H1 (cell line): ENCODE measurements at regions not wholly inside any gene's neighbourhood (a gene's known extent, or its start where the extent isn't known, plus 50 kb on each side); places are given as distances from the start of the nearest gene placed in this dataset.

Experiments used
- CTCF ChIA-PET: fragments of 300-600 bp; sonication (Branson Sonifier 250); formaldehyde crosslinking; loops from one replicate; lab custom pipeline; 2021; ENCODE audit not compliant: partially characterized antibody; lab: Charles Lee
- POLR2A ChIA-PET: fragments of 300-600 bp; sonication (Branson Sonifier 250); formaldehyde crosslinking; loops from one replicate; lab custom pipeline; 2021; ENCODE audit warnings: inconsistent platforms; ENCODE audit not compliant: partially characterized antibody; lab: Charles Lee
- DNase-seq, 2 experiments: peaks; one replicate each; pipeline versions ENCODE4 v3.0.0 to v3.0.0-alpha.2; 2010 to 2022; ENCODE audit warnings: low spot score in 2 of 2, low read depth in 1 of 2, mixed read lengths in 1 of 2
- FAIRE-seq: peaks from 2 replicates; lab custom pipeline; 2011; peaks lifted over from hg19 to GRCh38; lab: Jason Lieb, UNC
- H2AFZ ChIP-seq: 2 replicates; pipeline ENCODE4 v1.8.1; 2012; ENCODE audit warnings: low read length, inconsistent platforms
- H2AK5ac ChIP-seq: 2 replicates; pipeline ENCODE4 v1.6.1; 2013; ENCODE audit warnings: low read depth, low read length
- H2BK120ac ChIP-seq: replicated peaks from 2 replicates; pipeline ENCODE3; 2013; ENCODE audit warnings: low read depth, low read length, inconsistent platforms
- H2BK12ac ChIP-seq: 2 replicates; pipeline ENCODE4 v1.6.1; 2013; ENCODE audit warnings: low read depth, low read length
- H2BK15ac ChIP-seq: 2 replicates; pipeline ENCODE4 v1.6.1; 2013; ENCODE audit warnings: low read length
- H2BK20ac ChIP-seq: 2 replicates; pipeline ENCODE4 v1.6.1; 2013; ENCODE audit warnings: low read length
- H2BK5ac ChIP-seq: 2 replicates; pipeline ENCODE4 v1.6.1; 2013; ENCODE audit warnings: low read depth, low read length
- H3K14ac ChIP-seq: 2 replicates; pipeline ENCODE4 v1.6.1; 2013; ENCODE audit warnings: inconsistent platforms; ENCODE audit not compliant: insufficient read length
- H3K18ac ChIP-seq: 2 replicates; pipeline ENCODE4 v1.6.1; 2013; ENCODE audit warnings: low read length; ENCODE audit errors: extremely low read depth
- H3K23ac ChIP-seq: 2 replicates; pipeline ENCODE4 v1.6.1; 2013; ENCODE audit warnings: inconsistent platforms; ENCODE audit not compliant: insufficient read length
- H3K23me2 ChIP-seq: 2 replicates; pipeline ENCODE4 v1.6.1; 2013; ENCODE audit warnings: low read depth, low read length
- H3K27ac ChIP-seq: 2 replicates; pipeline ENCODE4 v1.6.1; 2011; ENCODE audit warnings: low read depth, low read length, inconsistent platforms
- H3K27me3 ChIP-seq, 4 experiments: replicated peaks in 1 of 4; 1 replicate in 1 of 4; 2 replicates in 3 of 4; pipeline versions ENCODE4 v1.6.1 to v1.8.1; 2011 to 2013; ENCODE audit warnings: low read length in 3 of 4, mild to moderate bottlenecking in 3 of 4, inconsistent platforms in 2 of 4, mixed read lengths in 2 of 4, moderate library complexity in 1 of 4; ENCODE audit not compliant: control insufficient read depth in 3 of 4, insufficient read depth in 3 of 4; ENCODE audit errors: extremely low read depth in 1 of 4
- H3K36me3 ChIP-seq, 4 experiments: 2 replicates each; pipeline versions ENCODE4 v1.6.1 to v1.8.1; 2011 to 2013; ENCODE audit warnings: mild to moderate bottlenecking in 4 of 4, low read length in 3 of 4, moderate library complexity in 2 of 4, control low read depth in 1 of 4, inconsistent platforms in 1 of 4; ENCODE audit not compliant: insufficient read depth in 4 of 4, control insufficient read depth in 2 of 4
- H3K4ac ChIP-seq: replicated peaks from 2 replicates; pipeline ENCODE3; 2013; ENCODE audit warnings: low read length, low read depth, mixed read lengths, inconsistent platforms; ENCODE audit not compliant: insufficient read length
- H3K4me1 ChIP-seq, 4 experiments: replicated peaks in 1 of 4; 1 replicate in 1 of 4; 2 replicates in 3 of 4; pipeline versions ENCODE4 v1.6.1 to v1.8.1; 2011 to 2013; ENCODE audit warnings: low read length in 3 of 4, inconsistent platforms in 2 of 4, mixed read lengths in 1 of 4; ENCODE audit not compliant: insufficient read depth in 4 of 4, control insufficient read depth in 3 of 4
- H3K4me2 ChIP-seq, 2 experiments: 2 replicates each; pipeline versions ENCODE4 v1.6.1 to v1.8.1; 2011 to 2013; ENCODE audit warnings: low read depth in 2 of 2, low read length in 2 of 2, control low read depth in 1 of 2, inconsistent platforms in 1 of 2, mild to moderate bottlenecking in 1 of 2; ENCODE audit not compliant: insufficient read depth in 1 of 2
- H3K4me3 ChIP-seq, 4 experiments: fragments of 200-600, 300-600 bp in 1 of 4; sonication (generic), shearing (Covaris generic), sonication (Bioruptor Twin) in 1 of 4; 2 replicates each; pipeline versions ENCODE4 v1.5.1 to v1.8.1; 2011 to 2016; ENCODE audit warnings: low read length in 4 of 4, low read depth in 3 of 4, control low read depth in 2 of 4, inconsistent platforms in 2 of 4, mild to moderate bottlenecking in 2 of 4, mixed read lengths in 1 of 4, moderate library complexity in 1 of 4; ENCODE audit not compliant: insufficient read depth in 2 of 4; ENCODE audit errors: extremely low read depth in 1 of 4
- H3K56ac ChIP-seq: replicated peaks from 2 replicates; pipeline ENCODE3; 2013; ENCODE audit warnings: low read depth, mild to moderate bottlenecking, mixed read lengths, low read length, inconsistent platforms; ENCODE audit not compliant: insufficient read length
- H3K79me1 ChIP-seq: 2 replicates; pipeline ENCODE4 v1.6.1; 2013; ENCODE audit warnings: low read depth, low read length, control low read depth
- H3K79me2 ChIP-seq, 2 experiments: 2 replicates each; pipeline versions ENCODE4 v1.6.1 to v1.8.1; 2012 to 2013; ENCODE audit warnings: low read length in 2 of 2, mild to moderate bottlenecking in 2 of 2, inconsistent platforms in 1 of 2; ENCODE audit not compliant: insufficient read depth in 2 of 2, control insufficient read depth in 1 of 2
- H3K9ac ChIP-seq, 4 experiments: replicated peaks in 1 of 4; 1 replicate in 1 of 4; 2 replicates in 3 of 4; pipeline versions ENCODE4 v1.6.1 to v1.8.1; 2011 to 2013; ENCODE audit warnings: low read depth in 3 of 4, low read length in 3 of 4, control low read depth in 2 of 4, mild to moderate bottlenecking in 2 of 4, moderate library complexity in 2 of 4, inconsistent platforms in 1 of 4; ENCODE audit errors: extremely low read depth in 1 of 4
- H3K9me3 ChIP-seq, 2 experiments: 2 replicates each; pipeline versions ENCODE4 v1.6.1 to v1.8.1; 2012 to 2013; ENCODE audit warnings: mild to moderate bottlenecking in 2 of 2, moderate library complexity in 2 of 2, control low read depth in 1 of 2, inconsistent platforms in 1 of 2, low read depth in 1 of 2, low read length in 1 of 2, mixed read lengths in 1 of 2; ENCODE audit not compliant: insufficient read depth in 2 of 2
- H4K20me1 ChIP-seq, 2 experiments: replicated peaks in 1 of 2; 2 replicates each; pipeline versions ENCODE3 to v1.8.1; 2011 to 2013; ENCODE audit warnings: inconsistent platforms in 2 of 2, low read length in 2 of 2, mild to moderate bottlenecking in 1 of 2; ENCODE audit not compliant: insufficient read depth in 2 of 2, control insufficient read depth in 1 of 2
- H4K5ac ChIP-seq: 2 replicates; pipeline ENCODE4 v1.6.1; 2013; ENCODE audit warnings: low read length, low read depth, mixed read lengths, inconsistent platforms; ENCODE audit not compliant: insufficient read length
- H4K8ac ChIP-seq: 2 replicates; pipeline ENCODE4 v1.8.0; 2013; ENCODE audit warnings: mild to moderate bottlenecking, moderate library complexity, low read length, inconsistent platforms; ENCODE audit not compliant: insufficient read depth; ENCODE audit errors: extremely low read depth
- H4K91ac ChIP-seq: replicated peaks from 2 replicates; pipeline ENCODE3; 2013; ENCODE audit warnings: low read length, mixed read lengths, inconsistent platforms; ENCODE audit not compliant: insufficient read length
- BCL11A ChIP-seq, 2 experiments: IDR thresholded peaks; one replicate each; pipeline ENCODE4 v1.6.1; 2011; ENCODE audit warnings: low read depth in 2 of 2, low read length in 2 of 2, mild to moderate bottlenecking in 2 of 2
- BRCA1 ChIP-seq: IDR thresholded peaks from 2 replicates; pipeline ENCODE4 v1.6.1; 2012; ENCODE audit warnings: low read depth, low read length, improper control_type of control experiment
- CHD2 ChIP-seq: IDR thresholded peaks from 2 replicates; pipeline ENCODE4 v1.6.1; 2012; ENCODE audit warnings: low read length, improper control_type of control experiment
- CTBP2 ChIP-seq: IDR thresholded peaks from 2 replicates; pipeline ENCODE4 v1.7.0; 2011; ENCODE audit warnings: borderline replicate concordance, mild to moderate bottlenecking, moderate library complexity, mixed read lengths, low read length; ENCODE audit not compliant: insufficient read depth, insufficient read length
- GABPA ChIP-seq: IDR thresholded peaks from 2 replicates; pipeline ENCODE4 v1.6.1; 2011; ENCODE audit warnings: mild to moderate bottlenecking, low read length, moderate library complexity, borderline replicate concordance; ENCODE audit not compliant: insufficient read depth
- GTF2F1 ChIP-seq: IDR thresholded peaks from 2 replicates; pipeline ENCODE4 v1.6.1; 2012; ENCODE audit warnings: low read depth, low read length, improper control_type of control experiment, borderline replicate concordance
- POLR2A ChIP-seq, 2 experiments: IDR thresholded peaks; 1 replicate in 1 of 2; 2 replicates in 1 of 2; pipeline ENCODE4 v1.6.1; 2011; ENCODE audit warnings: low read depth in 2 of 2, low read length in 2 of 2, mild to moderate bottlenecking in 2 of 2; ENCODE audit errors: control extremely low read depth in 1 of 2
- SIX5 ChIP-seq: IDR thresholded peaks from 2 replicates; pipeline ENCODE4 v1.6.1; 2011; ENCODE audit warnings: mild to moderate bottlenecking, low read depth, low read length
- TBP ChIP-seq: IDR thresholded peaks from 2 replicates; pipeline ENCODE4 v1.6.1; 2011; ENCODE audit warnings: low read depth, low read length, improper control_type of control experiment
- YY1 ChIP-seq: IDR thresholded peaks from 2 replicates; pipeline ENCODE4 v1.6.1; 2011; ENCODE audit warnings: low read depth, mild to moderate bottlenecking, low read length
- WGBS, 2 experiments: shearing (Covaris generic) in 1 of 2; methylation state at CpG; one replicate each; pipeline versions ENCODE4 v1.1.6 to v1.1.7; 2013 to 2015; ENCODE audit warnings: low lambda C conversion rate in 2 of 2, mixed read lengths in 2 of 2, inconsistent platforms in 1 of 2, low coverage in 1 of 2, missing lambda C conversion rate in 1 of 2; ENCODE audit not compliant: insufficient replicate concordance in 2 of 2, insufficient coverage in 1 of 2, insufficient read length in 1 of 2; ENCODE audit errors: extremely low coverage in 1 of 2, missing lambda C conversion rate in 1 of 2; 5-methylcytosine and 5-hydroxymethylcytosine counted together

DNA sequence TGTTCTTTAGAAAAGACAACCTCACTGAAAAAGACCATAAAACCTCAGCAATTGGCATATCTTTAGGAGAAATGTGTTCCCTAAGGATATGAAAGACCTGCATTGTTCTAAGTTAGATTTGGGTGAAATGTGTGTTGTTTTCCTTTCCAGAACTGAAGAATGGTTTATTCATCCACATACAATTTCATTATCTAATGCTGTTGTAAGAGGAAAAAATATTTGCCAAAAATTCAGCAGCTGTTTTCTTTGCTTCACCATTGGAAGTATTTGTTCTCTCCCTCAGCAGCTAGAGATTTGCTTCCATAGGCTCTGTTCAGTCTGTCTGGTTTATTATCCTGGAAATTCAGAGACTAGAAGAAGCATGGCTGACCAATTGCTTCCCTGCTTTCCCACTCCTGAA is 150.9 kb downstream of the ISOC1 start (continued):
- TF ChIP-seq CHD2 = no peak

DNA sequence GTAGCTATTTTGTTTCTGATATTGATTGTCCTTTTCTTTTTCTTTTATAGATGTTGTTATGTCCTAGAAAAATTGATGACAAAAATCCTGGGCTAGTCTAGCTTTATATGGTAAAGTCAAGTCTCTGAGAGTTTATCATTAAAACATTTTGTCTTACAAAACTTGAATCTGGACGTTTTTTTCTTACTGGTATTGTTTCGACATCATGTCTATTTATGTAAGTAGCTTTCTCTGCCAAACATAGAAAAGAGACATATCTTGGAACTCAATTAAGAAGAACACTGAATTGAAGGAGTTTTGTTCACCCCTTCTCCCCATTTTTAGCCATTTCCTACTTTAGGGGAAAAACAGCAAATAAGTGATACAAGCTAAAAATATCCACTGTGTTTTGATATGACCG is 151.5 kb downstream of the ISOC1 start:
- H3K9me3 ChIP-seq = no peaks in the 10 kb centered on the region
- no peaks in the 10 kb centered on the region for H4K20me1 ChIP-seq
- no peaks in the 10 kb centered on the region for H3K4me1 ChIP-seq
- H3K36me3 ChIP-seq = no peaks in the 10 kb centered on the region
- H3K27me3 ChIP-seq = no peaks in the 10 kb centered on the region
- no peaks in the 10 kb centered on the region for H3K79me1 ChIP-seq
- no peaks in the 10 kb centered on the region for H3K79me2 ChIP-seq
- H2AK5ac ChIP-seq = no peak overlapping the region
- no peak overlapping the region for H3K56ac ChIP-seq
- H3K9ac ChIP-seq = no peak overlapping the region
- TF ChIP-seq BCL11A (IDR thresholded peaks at IDR 0.05; ENCODE audit: low read depth in 2 of 2, low read length in 2 of 2) = no peak
- no peak for TF ChIP-seq POLR2A (IDR thresholded peaks at IDR 0.05; ENCODE audit: control extremely low read depth in 1 of 2, low read depth in 2 of 2, low read length in 2 of 2)
- no peak for TF ChIP-seq GABPA
- TF ChIP-seq TBP = no peak
- TF ChIP-seq CTBP2 = no peak
- TF ChIP-seq SIX5 = no peak
- no peak for TF ChIP-seq BRCA1
- TF ChIP-seq GTF2F1 = no peak
- no peak for TF ChIP-seq YY1
- POLR2A ChIA-PET = no interaction called here
- no peak overlapping the region for H2BK12ac ChIP-seq
- no peak overlapping the region for H3K4ac ChIP-seq
- CTCF ChIA-PET = no interaction called here
- FAIRE-seq = no peak
- H4K8ac ChIP-seq = no peak overlapping the region
- H2BK120ac ChIP-seq = no peak overlapping the region
- no peaks in the 10 kb centered on the region for H3K23me2 ChIP-seq
- no peak overlapping the region for H2BK5ac ChIP-seq
- no peak overlapping the region for H3K23ac ChIP-seq
- H3K27ac ChIP-seq = no peak overlapping the region
- H3K18ac ChIP-seq = no peak overlapping the region
- DNase-seq = no peak
- no peak overlapping the region for H3K4me2 ChIP-seq
- H3K14ac ChIP-seq = no peak overlapping the region
- 68% methylated on average over 3 of the region's 3 CpGs; no CpG with 5 or more reads in 1 of the 2 experiments for WGBS, 2 experiments
- H2AFZ ChIP-seq = no peak overlapping the region
- H4K5ac ChIP-seq = no peak overlapping the region
- H2BK20ac ChIP-seq = no peak overlapping the region
- no peak overlapping the region for H3K4me3 ChIP-seq
- no peak overlapping the region for H2BK15ac ChIP-seq
- H4K91ac ChIP-seq = no peak overlapping the region
